ENCODE measurements at regions not wholly inside any gene's neighbourhood (a gene's known extent, or its start where the extent isn't known, plus 50 kb on each side); places are given as distances from the start of the nearest gene placed in this dataset.

- no peak for DNase-seq (ENCODE audit: low read depth in 2 of 2)
Observed at GRCh38 chr14:103206836-103207387, 83.7 kb downstream of the TNFAIP2 start.

DNA sequence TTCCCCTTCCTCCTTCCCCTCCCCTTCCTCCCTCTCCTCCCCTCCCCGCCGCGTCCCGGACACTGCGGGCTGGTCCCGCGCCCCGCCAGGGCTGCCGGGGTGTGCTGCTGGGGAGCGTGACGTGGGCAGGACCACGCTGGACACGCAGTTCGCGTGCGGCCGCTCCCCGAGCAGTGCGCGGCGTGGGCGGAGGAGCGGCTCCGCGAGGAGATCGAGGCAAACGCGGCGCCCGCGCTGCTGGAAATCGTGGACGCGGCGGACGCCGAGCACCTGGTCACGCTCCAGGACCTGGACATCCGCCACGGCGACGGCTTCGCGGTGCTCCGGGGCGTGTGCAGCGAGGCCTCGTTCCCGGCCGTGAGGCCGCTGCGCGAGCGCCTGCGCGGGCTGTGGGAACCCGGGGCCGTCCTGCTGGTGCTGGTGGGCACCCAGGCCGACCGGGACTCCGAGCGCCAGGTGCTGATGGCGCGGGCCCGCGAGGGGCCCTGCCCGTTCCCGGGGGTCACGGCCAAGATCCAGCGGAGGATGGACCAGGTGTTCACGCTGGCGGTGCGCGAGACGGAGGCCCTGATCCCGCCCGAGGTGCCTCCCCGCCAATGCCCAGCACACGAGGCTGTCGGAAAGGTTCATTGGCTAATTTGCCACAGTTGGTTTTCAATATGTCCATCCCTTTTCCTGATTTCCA is 84.3 kb downstream of the TNFAIP2 start:
- no peak for DNase-seq (ENCODE audit: low read depth in 2 of 2)

GRCh38 chr14:103209054-103209453 is 85.8 kb downstream of the TNFAIP2 start:
- DNase-seq (ENCODE audit: low read depth in 2 of 2): no peak

GRCh38 chr14:103209506-103209905 is 86.2 kb downstream of the TNFAIP2 start:
- no peak for DNase-seq (ENCODE audit: low read depth in 2 of 2)

DNA sequence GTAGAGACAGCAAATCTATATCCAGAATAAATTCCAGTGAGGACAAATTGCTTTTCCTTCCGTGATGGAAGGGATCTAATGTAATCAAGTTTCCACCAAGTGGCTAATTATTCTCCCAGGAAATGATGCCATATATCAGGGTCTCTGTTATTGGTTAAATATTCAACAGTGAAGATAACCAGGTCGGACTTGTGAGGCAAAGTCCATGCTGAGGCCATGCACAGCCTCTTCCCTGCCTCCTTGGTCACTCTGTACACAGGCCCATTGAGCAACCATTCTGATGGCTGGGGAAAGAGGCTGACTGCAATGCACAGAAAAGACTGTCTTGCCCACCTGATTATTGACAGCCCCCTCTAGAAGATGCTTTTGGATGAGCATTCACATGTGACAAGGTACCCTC is 90.1 kb downstream of the TNFAIP2 start:
- DNase-seq (ENCODE audit: low read depth in 2 of 2): no peak

DNA sequence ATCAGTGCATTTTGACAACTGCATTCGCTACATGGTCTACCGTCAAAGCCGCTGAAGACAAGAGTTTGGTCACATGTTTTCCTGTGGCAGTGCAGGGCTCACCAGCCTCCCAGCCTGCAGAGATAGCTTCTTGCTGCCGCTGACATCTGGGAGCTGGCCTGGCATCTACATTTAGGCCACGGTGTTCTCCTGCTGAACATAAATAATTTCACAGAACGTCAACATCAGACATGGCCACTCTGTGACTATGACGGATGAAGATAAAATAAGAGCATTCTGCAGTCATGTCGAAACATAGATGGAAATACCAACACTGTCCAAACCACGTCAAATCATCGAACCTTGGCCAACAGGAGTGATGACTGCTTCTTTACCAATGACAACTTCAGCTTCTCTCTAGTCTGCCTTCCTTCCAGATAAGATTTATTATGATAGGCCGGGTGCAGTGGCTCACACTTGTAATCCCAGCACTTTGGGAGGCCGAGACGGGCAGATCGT is 91.2 kb downstream of the TNFAIP2 start:
- no peak for DNase-seq (ENCODE audit: low read depth in 2 of 2)

- DNase-seq (ENCODE audit: low read depth in 2 of 2): no peak
Observed at GRCh38 chr14:103216399-103216798, 93.1 kb downstream of the TNFAIP2 start.

- no peak for DNase-seq (ENCODE audit: low read depth in 2 of 2)
Observed at GRCh38 chr14:103216857-103217256, 93.6 kb downstream of the TNFAIP2 start.

DNA sequence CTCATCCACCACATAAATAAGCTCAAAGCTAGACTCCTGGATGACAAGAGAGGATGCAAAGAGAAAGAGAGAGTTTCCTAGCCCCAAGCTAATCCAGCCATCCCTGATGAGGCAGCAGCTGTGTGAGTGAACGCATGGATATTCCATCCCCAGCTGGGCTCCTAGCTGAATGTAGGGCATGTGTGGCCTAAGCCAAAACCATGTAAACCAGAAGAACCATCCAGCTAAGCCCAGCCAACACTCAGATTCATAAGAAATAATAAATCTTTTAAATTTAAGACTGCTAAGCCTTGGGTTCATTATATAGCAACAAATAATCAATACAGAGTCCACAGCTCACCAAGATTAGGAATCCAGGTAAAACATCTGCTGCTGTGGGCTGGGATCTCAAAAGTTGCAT is 94.3 kb downstream of the TNFAIP2 start:
- no peak for DNase-seq (ENCODE audit: low read depth in 2 of 2)

GRCh38 chr14:103220134-103220981 is 97.1 kb downstream of the TNFAIP2 start:
- DNase-seq (ENCODE audit: low read depth in 2 of 2): no peak

GRCh38 chr14:103220982-103221641 is 97.9 kb downstream of the TNFAIP2 start:
- no peak for DNase-seq (ENCODE audit: low read depth in 2 of 2)

GRCh38 chr14:103221781-103222358 is 98.6 kb downstream of the TNFAIP2 start:
- DNase-seq (ENCODE audit: low read depth in 2 of 2): no peak

DNA sequence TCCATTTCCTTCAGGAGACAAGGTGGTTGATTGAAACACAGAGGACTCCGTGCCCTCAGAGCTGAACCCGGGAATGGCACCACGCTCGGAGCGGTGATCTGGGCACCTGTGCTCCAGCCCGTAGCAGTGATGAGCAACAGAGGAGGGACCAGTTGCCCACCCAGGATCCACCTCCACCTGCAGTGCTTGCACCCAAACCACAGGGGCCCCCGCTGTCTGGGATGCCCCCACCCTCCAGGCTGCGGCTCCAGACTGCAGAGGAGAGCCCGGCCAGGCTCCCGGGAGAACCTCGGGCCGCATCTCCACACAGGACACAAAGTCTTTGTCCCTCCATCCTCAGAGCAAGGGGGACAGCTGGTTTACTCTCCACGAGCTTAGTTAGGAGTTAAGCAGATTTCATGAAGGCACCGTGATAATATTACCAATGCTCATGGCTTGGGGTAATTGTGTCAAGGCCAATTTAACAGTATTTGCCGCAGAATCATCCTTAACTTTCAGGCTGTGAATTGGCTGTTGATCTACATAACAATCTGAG is 100.6 kb downstream of the TNFAIP2 start:
- no peak for DNase-seq (ENCODE audit: low read depth in 2 of 2)

DNA sequence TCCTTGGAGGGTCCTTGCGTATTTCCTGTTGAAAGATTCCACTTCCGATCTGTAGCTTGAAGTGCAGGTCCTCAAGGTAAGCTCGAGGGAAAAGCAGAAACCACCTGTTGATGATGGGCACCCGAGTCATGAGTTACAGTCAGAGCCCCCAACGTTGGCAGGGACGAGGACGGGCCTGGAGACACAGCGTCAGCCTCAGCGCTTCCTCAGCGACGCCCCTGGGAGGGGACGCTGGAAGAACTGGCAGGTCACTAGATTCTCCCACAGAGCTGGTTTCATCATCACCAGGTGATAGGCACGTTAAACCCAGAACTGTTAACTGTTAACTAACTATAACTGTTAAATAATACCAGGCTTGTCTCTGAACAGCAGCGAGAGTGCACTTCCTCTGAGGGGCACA is 101.8 kb downstream of the TNFAIP2 start:
- DNase-seq (ENCODE audit: low read depth in 2 of 2): no peak

- DNase-seq (ENCODE audit: low read depth in 2 of 2): no peak
Observed at GRCh38 chr14:103225476-103225875, 102.2 kb downstream of the TNFAIP2 start.

- DNase-seq (ENCODE audit: low read depth in 2 of 2): no peak
Observed at GRCh38 chr14:103227094-103227768, 104.0 kb downstream of the TNFAIP2 start.

DNA sequence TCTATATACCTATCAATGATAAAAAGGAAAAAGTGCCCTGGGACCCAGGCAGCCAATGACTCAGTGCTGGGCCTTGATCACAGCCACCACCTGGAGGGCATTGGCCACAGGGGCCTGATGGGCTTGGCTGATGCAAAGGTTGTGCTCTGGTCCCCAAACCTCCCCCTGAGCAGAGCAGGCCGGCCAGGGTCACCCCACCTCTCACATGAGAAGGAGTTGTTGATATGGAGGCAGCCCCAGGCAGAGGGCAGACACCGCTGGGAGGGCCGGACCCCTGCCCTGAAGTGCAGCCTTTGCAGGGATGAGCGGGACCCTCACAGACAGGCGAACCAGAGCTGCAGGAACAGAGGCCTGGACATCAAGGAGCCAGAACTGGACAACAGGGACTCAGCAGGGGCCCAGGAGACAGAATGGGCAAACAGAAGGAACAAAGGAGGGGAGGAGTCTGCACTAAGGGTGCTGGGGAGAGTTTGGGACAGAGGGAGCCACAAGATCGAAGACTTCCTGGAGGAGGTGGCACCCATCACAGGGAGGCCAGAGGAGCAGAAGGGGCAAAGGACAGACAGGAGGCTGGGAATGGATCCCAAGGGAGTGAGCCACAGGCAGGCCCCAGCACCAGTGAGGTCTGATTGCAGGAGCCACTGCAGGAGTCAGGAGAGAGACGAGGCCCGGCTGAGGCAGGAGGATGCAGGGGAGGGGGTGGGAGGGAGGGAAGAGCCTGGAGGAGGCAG is 105.0 kb downstream of the TNFAIP2 start:
- DNase-seq (ENCODE audit: low read depth in 2 of 2): no peak

- no peak for DNase-seq (ENCODE audit: low read depth in 2 of 2)
Observed at GRCh38 chr14:103228866-103229265, 105.2 kb upstream of the EIF5 start.

DNA sequence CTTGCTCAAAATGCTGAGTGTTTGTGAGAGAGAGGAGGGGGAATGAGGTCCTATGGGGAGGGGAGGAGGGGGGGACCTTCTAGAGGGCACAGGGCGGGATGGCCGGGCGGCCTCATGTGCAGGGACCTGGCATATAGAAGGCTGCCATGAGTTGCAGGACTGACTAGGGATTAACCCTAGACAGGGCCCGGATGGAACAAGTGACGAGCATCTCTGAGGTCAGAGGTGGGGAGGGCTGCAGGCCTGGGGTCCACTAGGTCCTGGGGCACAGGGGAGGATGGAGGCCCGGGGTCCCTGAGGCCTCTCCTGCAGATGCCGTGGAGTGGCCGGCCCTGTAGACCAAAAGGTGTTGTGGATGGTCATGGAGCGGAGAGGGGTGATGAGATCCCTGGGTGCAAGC is 104.0 kb upstream of the EIF5 start:
- no peak for DNase-seq (ENCODE audit: low read depth in 2 of 2)

GRCh38 chr14:103230658-103231334 is 103.2 kb upstream of the EIF5 start:
- DNase-seq (ENCODE audit: low read depth in 2 of 2): no peak

All from fibroblast of skin of left quadriceps (primary cell).